ENCODE measurements at regions not wholly inside any gene's neighbourhood (a gene's known extent, or its start where the extent isn't known, plus 50 kb on each side); places are given as distances from the start of the nearest gene placed in this dataset.
"Not testable (repeated sequence)": the region's sequence is repeated elsewhere in the genome, so short reads cannot be mapped to it uniquely, and the experiment has no call there.

DNA sequence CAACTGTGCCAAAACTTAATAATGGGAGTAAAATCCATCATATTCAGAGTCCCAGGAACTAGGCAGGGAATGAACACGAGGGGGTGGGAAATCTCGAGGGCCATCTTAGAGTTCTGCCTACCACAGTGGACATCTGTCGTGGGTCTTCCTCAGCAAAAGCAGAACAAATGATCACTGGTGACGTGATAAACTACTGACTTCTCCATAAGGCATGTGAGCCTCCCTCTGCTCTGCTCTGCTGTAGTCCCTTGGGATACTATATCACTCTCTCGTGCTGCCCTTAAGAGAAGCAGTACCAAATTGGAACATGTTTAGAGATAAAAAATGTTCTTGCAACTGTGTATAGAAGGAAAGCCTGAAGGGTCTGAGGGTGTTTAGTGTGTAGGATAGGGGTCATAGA is 180.5 kb downstream of the SPDYE17 start:
- in situ Hi-C loops (cut with MboI; ENCODE audit: low sequenced_read_pairs); H3K36me3 ChIP-seq (replicated peaks); H3K27me3 ChIP-seq (ENCODE audit: low read depth); DNase-seq (ENCODE audit: low spot score in 2 of 2); H3K4me1 ChIP-seq; H3K9me3 ChIP-seq; H3K4me3 ChIP-seq: not testable (repeated sequence)

DNA sequence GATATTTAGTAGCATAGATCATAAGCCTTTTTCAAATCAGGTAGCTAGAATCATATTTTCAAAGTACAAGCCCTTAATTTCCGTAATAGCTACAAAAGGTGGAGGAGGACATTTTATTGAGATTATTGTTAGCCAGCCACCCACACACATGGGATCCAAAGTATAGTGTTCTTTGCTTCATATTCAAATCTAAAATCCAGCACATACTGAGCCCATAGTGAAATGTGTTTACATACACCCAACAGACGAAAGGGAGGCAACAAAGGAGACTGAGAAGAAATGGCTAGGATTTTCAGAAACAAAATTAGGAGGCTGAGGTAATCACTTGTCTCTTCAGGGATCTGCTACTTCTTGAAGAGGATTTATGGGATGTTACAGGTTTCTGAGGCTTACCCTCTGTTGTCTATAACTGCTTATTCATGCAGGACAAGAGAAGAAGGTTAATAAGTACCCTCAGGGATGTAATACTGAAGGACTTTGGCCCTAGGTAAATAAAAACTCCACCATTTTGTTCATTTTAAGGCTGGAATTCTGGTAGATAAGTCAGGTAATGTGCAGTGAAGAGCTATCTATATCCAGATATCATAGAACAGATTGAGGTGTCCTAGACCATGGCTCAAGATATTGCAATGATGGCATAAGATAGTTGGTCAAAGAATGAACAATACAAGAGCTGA is 182.1 kb downstream of the SPDYE17 start:
- in situ Hi-C loops (cut with MboI; ENCODE audit: low sequenced_read_pairs); H3K9me3 ChIP-seq; DNase-seq (ENCODE audit: low spot score in 2 of 2); H3K4me1 ChIP-seq; H3K4me3 ChIP-seq; H3K36me3 ChIP-seq (replicated peaks); H3K27me3 ChIP-seq (ENCODE audit: low read depth): not testable (repeated sequence)

DNA sequence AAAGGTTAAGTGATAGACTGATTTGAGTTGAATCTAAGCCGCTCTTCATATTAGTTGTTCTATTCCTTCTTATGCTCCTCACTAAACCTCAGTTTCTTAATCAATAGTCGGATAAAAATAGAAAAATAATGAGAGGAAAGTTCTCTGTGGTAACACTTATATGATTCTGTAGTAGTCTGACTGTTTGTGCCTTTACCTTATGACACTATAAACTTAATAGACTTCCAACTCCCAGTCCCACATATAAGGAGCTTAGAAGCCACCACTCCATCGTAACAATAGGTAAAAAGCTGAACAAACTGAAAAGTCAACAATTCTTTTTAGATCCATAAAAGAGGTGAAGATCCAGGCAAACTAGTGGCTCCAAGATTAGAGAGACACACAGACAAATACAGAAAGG is 192.3 kb downstream of the SPDYE17 start:
- H3K4me1 ChIP-seq; H3K36me3 ChIP-seq (replicated peaks); in situ Hi-C loops (cut with MboI; ENCODE audit: low sequenced_read_pairs); DNase-seq (ENCODE audit: low spot score in 2 of 2); H3K4me3 ChIP-seq; H3K9me3 ChIP-seq; H3K27me3 ChIP-seq (ENCODE audit: low read depth): not testable (repeated sequence)

DNA sequence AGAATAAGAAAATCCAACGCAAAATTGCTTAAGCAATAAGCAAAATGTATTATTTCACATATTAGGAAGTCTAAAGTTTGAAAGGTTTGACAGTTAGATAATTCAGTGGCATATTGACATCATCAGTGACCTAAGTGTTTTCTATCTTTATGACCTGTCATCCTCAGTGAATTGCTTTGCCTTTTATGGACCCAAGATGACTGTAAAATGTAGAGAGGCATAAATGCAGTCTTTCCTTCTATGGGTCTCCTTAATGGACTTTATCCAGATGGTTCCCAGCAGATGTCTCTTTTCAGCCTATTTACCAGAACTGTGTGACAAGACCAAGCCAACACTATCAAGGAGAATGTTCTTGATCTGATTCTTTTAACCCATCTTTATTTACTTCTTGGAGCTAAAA is 192.9 kb downstream of the SPDYE17 start:
- H3K9me3 ChIP-seq; in situ Hi-C loops (cut with MboI; ENCODE audit: low sequenced_read_pairs); H3K4me3 ChIP-seq; H3K27me3 ChIP-seq (ENCODE audit: low read depth); H3K36me3 ChIP-seq (replicated peaks); DNase-seq (ENCODE audit: low spot score in 2 of 2); H3K4me1 ChIP-seq: not testable (repeated sequence)

DNA sequence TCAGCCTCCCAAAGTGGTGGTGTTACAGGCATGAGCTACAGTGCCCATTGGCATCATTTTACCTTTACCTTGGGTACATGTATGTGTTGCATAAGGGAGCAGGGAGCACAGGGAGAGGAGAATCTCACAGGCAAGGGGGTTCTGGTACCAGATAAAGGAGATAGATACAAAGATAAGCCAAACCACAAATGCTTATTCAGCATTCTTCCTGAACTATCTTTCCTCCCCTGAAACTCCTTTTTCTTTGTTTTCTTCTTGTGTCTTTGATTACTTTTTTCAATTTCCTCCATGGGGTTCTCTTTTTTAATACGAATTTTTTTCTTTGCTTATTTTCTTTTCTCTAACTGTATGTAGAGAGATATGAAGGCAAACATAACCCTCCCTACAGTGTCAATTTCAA is 193.8 kb downstream of the SPDYE17 start:
- H3K4me3 ChIP-seq; H3K9me3 ChIP-seq; DNase-seq (ENCODE audit: low spot score in 2 of 2); H3K4me1 ChIP-seq; in situ Hi-C loops (cut with MboI; ENCODE audit: low sequenced_read_pairs); H3K27me3 ChIP-seq (ENCODE audit: low read depth); H3K36me3 ChIP-seq (replicated peaks): not testable (repeated sequence)

DNA sequence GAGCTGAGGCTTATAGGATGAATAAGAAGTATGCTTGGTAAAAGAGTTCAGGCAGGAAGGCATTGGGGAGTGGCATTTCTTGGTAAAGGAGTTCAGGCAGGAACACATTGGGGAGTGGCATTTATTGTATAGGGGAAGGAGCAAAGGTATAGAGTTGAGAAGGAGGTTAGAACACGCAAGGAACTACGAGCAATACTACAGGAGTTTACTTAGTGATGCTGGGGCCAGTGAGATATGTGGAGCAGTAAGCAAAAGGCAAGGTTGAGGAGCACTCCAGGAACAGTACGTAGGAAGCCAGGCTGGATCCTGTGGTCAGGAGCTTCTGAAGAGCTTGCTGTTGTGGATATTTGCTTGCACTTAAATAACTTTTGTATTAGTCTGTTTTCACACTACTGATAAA is 202.2 kb upstream of the POMZP3 start:
- DNase-seq (ENCODE audit: low spot score in 2 of 2); H3K4me1 ChIP-seq; H3K27me3 ChIP-seq (ENCODE audit: low read depth); H3K4me3 ChIP-seq; H3K9me3 ChIP-seq; H3K36me3 ChIP-seq (replicated peaks); in situ Hi-C loops (cut with MboI; ENCODE audit: low sequenced_read_pairs): not testable (repeated sequence)

DNA sequence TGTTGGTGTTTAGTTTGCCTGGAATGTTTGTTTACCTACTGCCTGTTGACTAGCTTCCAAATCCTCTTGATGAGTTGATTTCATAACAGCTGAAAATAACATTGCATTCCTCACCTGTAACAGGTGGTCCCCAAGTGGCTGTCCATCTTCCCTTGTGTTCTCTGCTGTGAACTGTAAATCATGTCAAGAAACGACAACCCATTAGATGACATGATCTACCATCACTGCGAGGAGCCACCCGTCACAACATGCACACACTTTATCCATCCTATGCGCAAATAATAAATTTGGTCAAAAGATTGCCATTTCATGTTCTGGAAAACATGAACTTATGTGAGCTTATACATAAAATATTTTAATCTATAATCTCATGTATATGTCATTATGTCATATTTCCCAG is 199.1 kb upstream of the POMZP3 start:
- H3K27me3 ChIP-seq (ENCODE audit: low read depth); H3K36me3 ChIP-seq (replicated peaks); DNase-seq (ENCODE audit: low spot score in 2 of 2); H3K4me3 ChIP-seq; H3K4me1 ChIP-seq; in situ Hi-C loops (cut with MboI; ENCODE audit: low sequenced_read_pairs); H3K9me3 ChIP-seq: not testable (repeated sequence)

DNA sequence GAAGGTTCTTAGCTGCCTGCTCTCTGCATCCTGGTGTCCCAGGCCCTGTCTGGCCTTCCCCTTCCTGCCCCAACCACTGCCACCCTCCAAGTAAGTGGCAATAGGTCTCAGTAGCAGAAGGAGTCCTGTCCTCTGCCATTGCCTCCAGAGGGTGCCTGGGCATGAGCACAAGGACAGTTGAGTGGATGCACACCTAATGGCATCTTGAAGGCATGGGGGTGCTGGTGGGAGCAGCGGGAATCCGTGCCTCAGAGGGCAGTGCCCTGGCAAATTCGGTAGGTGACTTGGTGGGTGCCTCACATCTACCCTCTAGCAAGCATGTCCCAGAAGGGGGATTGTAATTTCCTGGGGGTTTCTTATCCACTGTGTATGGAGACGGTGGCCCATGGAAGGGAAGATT is 182.8 kb upstream of the POMZP3 start:
- H3K4me3 ChIP-seq; H3K27me3 ChIP-seq (ENCODE audit: low read depth); DNase-seq (ENCODE audit: low spot score in 2 of 2); H3K36me3 ChIP-seq (replicated peaks); H3K9me3 ChIP-seq; in situ Hi-C loops (cut with MboI; ENCODE audit: low sequenced_read_pairs): not testable (repeated sequence)
- H3K4me1 ChIP-seq = peaks cover 32% of the 10 kb centered on the region

DNA sequence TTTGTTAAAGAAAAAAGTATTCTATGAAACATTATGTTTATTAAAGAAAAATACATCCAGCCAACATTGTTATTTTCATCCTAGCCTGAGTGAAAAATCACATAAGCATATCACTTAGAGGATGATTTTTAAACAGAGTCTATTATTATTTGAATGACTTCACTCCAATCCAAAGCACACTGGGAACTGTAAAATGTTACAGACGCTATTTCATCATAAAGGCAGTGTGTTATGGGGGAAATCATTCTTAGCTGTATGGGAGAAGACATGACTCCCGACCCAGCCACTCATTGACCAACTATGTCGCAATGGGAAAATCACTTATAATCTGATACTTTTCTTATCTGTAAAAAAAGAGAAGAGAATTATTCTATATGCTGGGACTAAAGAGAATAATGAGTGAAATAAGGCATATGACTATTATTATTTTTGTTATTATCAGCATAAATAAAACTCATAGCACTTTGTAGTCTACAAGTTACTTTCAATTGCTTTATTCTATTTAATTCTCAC is 180.6 kb upstream of the POMZP3 start:
- H3K4me1 ChIP-seq = peaks cover 31% of the 10 kb centered on the region
- H3K4me3 ChIP-seq; H3K9me3 ChIP-seq; H3K36me3 ChIP-seq (replicated peaks); DNase-seq (ENCODE audit: low spot score in 2 of 2); H3K27me3 ChIP-seq (ENCODE audit: low read depth); in situ Hi-C loops (cut with MboI; ENCODE audit: low sequenced_read_pairs): not testable (repeated sequence)

DNA sequence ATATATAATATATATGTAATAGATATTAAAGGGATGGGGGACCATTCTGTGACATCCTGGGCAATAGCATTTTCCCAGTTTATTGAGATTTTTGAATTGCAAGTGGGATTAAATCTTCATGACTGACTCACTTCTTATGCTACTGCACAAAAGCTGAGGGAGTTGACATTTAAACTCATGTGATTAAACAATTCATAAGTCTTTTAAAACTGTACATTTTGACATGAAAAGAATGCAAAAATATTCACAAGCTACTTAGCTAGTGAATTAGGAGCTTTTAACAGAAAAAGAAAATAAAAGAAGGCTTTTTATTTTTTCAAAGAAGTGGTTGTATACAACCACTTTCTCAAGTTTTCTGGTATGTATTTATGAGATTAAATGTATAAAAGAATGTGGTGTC is 179.4 kb upstream of the POMZP3 start:
- H3K4me3 ChIP-seq; H3K36me3 ChIP-seq (replicated peaks); in situ Hi-C loops (cut with MboI; ENCODE audit: low sequenced_read_pairs); H3K9me3 ChIP-seq; H3K27me3 ChIP-seq (ENCODE audit: low read depth): not testable (repeated sequence)
- DNase-seq (ENCODE audit: low spot score in 2 of 2) = peak; percentile 10 to 96
- peaks cover 29% of the 10 kb centered on the region for H3K4me1 ChIP-seq

DNA sequence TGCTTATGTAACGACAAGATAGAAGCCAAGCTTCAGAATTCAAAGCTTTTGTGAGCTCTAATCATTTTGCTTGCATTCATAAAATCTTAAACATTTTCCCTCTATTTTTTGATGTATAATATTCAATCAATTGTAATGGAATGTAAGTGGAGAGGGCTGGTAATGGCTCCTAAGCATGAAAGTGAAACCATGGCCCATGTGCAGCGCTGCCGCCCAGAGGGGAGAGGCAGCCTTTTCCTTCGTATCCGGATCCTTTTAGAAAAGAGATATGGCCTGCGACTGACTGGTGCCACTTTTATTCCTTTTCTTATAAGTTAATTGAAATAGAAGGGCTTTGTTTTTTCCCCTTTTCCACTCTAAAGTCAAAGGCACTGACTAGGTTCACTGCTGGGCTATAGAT is 178.9 kb upstream of the POMZP3 start:
- peak; percentile 8 to 39 for DNase-seq (ENCODE audit: low spot score in 2 of 2)
- H3K27me3 ChIP-seq (ENCODE audit: low read depth) = not testable (repeated sequence)

DNA sequence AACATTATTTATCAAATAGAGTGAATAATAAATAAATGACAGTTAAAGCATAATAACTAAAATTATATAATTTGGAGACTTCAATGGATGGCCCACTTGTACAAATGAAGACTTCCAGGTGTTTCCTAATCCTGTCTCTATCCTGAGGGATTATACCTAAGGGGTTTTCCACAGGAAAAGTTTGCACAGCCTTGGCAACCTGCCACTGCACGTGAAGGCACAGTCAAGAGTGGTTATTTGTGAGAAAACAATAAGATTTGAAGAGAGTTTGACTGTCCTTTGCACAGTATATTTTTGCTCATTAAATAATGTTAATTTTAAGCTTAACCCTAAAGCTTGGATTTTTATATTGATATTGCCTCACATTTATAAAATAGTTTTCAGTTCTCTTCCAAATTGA is 178.2 kb upstream of the POMZP3 start:
- H3K36me3 ChIP-seq (replicated peaks); in situ Hi-C loops (cut with MboI; ENCODE audit: low sequenced_read_pairs); H3K4me3 ChIP-seq; H3K27me3 ChIP-seq (ENCODE audit: low read depth); H3K9me3 ChIP-seq: not testable (repeated sequence)
- H3K4me1 ChIP-seq = peaks cover 29% of the 10 kb centered on the region
- DNase-seq (ENCODE audit: low spot score in 2 of 2) = peak in 1 of 2 experiments; percentile 24

More for the DNA sequence above, 178.9 kb upstream of the POMZP3 start:
- H3K4me1 ChIP-seq = peaks cover 29% of the 10 kb centered on the region
- H3K9me3 ChIP-seq; in situ Hi-C loops (cut with MboI; ENCODE audit: low sequenced_read_pairs); H3K36me3 ChIP-seq (replicated peaks); H3K4me3 ChIP-seq: not testable (repeated sequence)

DNA sequence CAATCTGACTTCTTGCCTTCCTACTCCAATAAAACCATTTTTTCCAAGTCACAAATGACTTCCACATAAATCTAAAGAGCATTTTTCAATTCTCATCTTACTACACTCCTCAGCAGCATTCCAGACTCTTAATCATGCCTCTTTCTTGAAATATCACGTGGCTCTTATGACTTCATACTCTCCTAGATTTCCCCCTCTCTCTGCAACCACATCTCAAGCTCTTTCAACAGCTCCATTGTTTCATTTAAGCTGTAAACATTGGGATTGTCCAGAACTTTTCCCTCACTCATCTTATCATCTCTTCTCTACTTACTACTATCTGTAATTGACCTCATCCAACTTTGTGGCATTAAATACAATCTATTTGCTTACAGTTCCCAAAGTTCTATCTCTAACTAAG is 170.6 kb upstream of the POMZP3 start:
- H3K4me3 ChIP-seq; H3K4me1 ChIP-seq; H3K9me3 ChIP-seq; H3K36me3 ChIP-seq (replicated peaks); in situ Hi-C loops (cut with MboI; ENCODE audit: low sequenced_read_pairs); H3K27me3 ChIP-seq (ENCODE audit: low read depth); DNase-seq (ENCODE audit: low spot score in 2 of 2): not testable (repeated sequence)

DNA sequence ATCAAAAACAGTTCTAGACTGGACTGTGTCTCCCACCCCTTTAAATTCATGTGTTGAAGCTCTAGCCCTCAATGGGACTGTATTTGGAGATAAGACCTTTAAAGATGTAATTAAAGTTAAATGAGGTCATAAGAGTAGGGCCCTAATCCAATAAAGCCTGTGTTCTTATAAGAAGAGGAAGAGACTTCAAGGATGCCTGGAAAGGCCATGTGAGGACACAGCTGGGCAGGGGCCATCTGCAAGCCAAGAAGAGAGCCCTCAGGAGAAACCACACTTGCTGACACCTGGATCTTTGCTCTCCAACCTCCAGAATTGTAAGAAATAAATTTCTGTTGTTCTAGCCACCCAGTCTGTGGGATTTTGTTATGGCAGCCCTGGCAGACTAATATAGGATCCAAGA is 153.6 kb upstream of the POMZP3 start:
- DNase-seq (ENCODE audit: low spot score in 2 of 2); H3K4me3 ChIP-seq; H3K9me3 ChIP-seq; H3K36me3 ChIP-seq (replicated peaks); H3K4me1 ChIP-seq; H3K27me3 ChIP-seq (ENCODE audit: low read depth); in situ Hi-C loops (cut with MboI; ENCODE audit: low sequenced_read_pairs): not testable (repeated sequence)

DNA sequence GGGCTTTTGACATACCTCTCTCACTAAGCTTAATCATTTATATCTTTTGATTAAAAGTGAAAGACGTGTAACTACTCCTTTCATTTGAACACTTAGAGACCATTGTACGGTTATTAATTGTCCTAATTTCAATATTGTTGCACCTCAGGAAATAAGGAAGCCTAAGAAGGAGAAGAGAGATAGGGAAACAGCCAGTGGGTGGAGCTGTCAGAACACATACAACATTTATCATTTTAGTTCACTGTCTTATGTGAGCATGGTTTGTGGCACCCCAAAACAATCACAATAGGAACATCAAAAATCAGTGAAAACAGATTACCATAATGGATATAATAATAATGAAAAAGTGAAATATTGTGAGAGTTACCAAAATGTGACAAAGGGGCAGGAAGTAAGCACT is 147.2 kb upstream of the POMZP3 start:
- H3K4me3 ChIP-seq; in situ Hi-C loops (cut with MboI; ENCODE audit: low sequenced_read_pairs); DNase-seq (ENCODE audit: low spot score in 2 of 2); H3K27me3 ChIP-seq (ENCODE audit: low read depth); H3K36me3 ChIP-seq (replicated peaks); H3K4me1 ChIP-seq; H3K9me3 ChIP-seq: not testable (repeated sequence)

Measured in HAP-1 (cell line).